M059J (cell line): ENCODE measurements at regions not wholly inside any gene's neighbourhood (a gene's known extent, or its start where the extent isn't known, plus 50 kb on each side); places are given as distances from the start of the nearest gene placed in this dataset.
"Not testable (repeated sequence)": the region's sequence is repeated elsewhere in the genome, so short reads cannot be mapped to it uniquely, and the experiment has no call there.

ENCODE experiments used
- DNase-seq: peaks from one replicate; pipeline ENCODE4 v3.0.0-alpha.2; 2012; ENCODE audit warnings: low read depth

DNA sequence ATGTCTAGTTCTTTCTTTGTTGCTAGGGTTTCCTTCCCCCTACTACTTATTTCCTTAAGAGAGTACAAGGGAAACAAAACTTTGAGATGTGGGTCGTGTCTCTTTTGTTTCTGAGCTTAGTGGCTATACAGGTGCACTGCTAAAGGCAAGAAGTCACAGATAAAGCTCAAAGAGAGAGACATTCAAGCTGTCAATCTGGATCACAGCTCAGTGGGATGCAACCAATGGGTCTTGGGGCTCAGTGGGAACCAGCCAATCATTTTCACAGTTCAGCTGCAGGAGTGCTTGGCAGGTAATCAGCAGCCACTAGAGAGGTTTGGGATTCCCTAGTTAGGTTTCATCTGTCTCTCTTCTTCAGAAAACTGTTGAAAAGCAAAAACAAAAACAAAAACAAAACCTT is 135.4 kb upstream of the SGCD start:
- DNase-seq, result no peak

- no peak for DNase-seq
These were observed 129.8 kb upstream of the SGCD start for GRCh38 chr5:156197042-156197635.

- DNase-seq, result no peak
These were observed 127.9 kb upstream of the SGCD start for GRCh38 chr5:156199045-156199444.

GRCh38 chr5:156200938-156201787 is 125.8 kb upstream of the SGCD start:
- no peak for DNase-seq

DNA sequence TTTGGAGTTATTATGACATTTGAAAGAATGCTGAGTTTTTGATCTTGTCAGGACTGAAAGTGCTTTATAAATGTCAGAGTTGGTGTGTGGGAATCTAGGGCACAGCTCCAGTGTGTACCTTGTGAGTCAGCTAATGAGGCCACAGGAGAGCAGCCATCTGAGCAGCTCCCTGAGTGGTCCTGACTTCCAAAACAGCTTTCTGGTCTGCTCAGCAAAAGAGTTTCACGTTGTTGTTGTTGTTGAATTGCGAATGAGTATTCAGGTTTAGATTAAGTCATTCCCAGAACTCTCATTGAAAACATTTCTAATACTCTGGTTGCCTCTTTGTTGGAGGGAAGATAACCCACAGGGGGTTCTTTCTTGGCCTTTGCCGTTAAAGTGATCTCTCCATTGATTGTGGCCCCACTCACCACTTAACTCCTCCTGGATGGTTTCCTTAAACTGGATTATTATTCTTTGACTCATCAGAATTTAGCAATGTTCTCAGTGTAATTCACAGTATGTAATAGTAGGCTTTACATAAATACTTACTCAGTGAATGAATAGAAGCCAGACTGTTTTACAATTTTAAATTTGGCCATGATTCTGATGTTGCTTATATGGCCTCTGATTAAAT is 125.1 kb upstream of the SGCD start:
- DNase-seq, result peak; percentile 8

DNA sequence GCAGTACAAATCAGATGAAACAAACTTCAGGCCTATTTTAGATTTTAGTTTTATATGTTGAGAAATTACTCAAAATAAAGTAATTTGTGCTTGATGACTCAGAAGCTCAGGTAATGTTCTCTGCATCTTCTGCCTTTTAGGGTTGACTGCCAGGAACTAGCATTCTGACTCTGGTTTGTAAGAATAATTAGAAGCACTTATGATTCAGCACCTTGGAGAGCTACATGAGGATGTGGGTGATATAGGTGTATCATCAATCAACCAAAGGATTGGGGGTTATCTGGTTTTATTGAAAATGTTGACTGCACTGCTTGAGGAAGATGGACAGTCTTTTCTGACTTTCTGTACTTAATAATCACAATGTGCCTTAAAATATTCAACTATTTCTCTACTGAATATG is 118.7 kb upstream of the SGCD start:
- DNase-seq, result no peak

- no peak for DNase-seq
These were observed 108.4 kb upstream of the SGCD start for GRCh38 chr5:156218367-156219158.

DNA sequence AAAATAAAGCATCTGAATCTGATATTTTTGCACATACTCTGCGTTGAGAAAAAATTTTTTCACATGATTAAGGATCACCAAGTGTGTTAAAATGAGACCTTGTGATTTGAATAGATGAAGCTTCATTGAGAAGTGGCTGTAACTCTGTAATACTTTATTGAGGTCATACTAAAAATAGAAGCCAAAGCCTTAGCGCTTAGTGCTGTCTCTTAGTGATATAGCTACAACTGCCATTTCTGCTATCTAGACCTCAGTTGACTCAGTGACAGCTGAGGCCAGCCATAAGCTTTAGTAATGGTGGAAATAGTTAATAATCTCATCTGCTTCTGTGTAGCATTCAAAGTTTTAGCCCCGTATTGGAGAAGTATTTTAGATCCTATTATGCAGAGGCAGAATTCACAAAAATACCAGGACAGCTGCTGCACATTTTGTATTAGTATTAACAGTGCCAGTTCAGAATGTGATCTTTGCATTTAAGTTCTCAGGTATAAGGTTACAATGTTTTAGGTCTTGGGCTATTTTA is 107.4 kb upstream of the SGCD start:
- no peak for DNase-seq

GRCh38 chr5:156221816-156222215 is 105.1 kb upstream of the SGCD start:
- DNase-seq, result no peak

- DNase-seq, result no peak
These were observed 103.4 kb upstream of the SGCD start for GRCh38 chr5:156223547-156223946.

DNA sequence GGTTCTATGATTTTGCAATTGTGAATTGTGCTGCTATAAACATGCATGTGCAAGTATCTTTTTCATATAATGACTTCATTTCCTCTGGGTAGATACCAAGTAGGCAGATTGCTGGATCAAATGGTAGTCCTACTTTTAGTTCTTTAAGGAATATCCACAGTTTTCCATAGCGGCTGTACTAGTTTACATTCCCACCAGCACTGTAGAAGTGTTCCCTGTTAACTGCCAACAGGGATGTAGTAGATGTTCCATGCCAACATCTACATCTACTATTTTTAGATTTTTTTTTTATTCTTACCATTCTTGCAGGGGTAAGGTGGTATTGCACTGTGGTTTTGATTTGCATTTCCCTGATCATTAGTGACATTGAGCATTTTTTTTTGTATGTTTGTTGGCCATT is 100.5 kb upstream of the SGCD start:
- not testable (repeated sequence) for DNase-seq

GRCh38 chr5:156230887-156231286 is 96.1 kb upstream of the SGCD start:
- DNase-seq, result no peak

- DNase-seq, result no peak
These were observed 94.6 kb upstream of the SGCD start for GRCh38 chr5:156232251-156232869.

GRCh38 chr5:156237361-156237760 is 89.6 kb upstream of the SGCD start:
- DNase-seq, result no peak

GRCh38 chr5:156239800-156240199 is 87.2 kb upstream of the SGCD start:
- no peak for DNase-seq

DNA sequence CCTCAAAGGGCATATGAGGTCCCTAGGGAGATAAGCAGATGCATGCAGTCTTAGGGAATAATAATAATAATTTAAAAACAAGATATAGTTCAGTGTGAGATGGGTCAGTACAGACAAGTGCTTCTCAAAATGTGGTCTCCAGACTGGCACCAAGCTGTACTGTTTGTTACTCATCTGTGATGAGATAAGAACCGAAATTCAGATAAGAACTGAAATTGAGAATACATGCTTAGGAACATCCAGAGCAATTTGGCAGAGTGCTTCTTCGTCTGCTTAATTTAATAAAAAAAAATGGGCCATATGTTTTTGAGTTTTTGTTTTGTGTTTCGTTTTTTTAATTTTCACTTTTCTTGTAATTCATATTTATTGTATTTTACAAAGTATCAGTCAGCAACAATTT is 86.5 kb upstream of the SGCD start:
- no peak for DNase-seq

- no peak for DNase-seq
These were observed 85.7 kb upstream of the SGCD start for GRCh38 chr5:156241266-156241665.

DNA sequence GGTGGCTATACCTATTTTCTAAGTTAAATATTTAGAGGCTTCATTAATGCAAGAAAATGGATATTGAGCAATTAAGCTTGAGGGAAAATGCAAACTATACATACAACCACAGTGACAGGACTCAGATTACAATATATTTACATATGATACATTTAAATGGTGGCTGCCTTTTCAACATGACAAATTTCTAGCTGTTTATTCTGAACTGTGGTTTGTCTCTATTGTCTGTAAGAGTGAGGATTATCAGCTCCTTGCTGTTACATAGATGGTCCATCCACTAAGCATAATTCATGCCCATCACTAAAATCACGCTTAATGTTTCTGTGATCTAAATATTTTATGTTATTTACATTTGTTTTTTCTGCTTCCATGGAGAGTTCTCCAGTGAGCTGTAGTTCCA is 81.1 kb upstream of the SGCD start:
- DNase-seq, result no peak

GRCh38 chr5:156251076-156251475 is 75.9 kb upstream of the SGCD start:
- no peak for DNase-seq

- no peak for DNase-seq
These were observed 73.8 kb upstream of the SGCD start for GRCh38 chr5:156253130-156253529.

- no peak for DNase-seq
These were observed 72.8 kb upstream of the SGCD start for GRCh38 chr5:156254196-156254595.

DNA sequence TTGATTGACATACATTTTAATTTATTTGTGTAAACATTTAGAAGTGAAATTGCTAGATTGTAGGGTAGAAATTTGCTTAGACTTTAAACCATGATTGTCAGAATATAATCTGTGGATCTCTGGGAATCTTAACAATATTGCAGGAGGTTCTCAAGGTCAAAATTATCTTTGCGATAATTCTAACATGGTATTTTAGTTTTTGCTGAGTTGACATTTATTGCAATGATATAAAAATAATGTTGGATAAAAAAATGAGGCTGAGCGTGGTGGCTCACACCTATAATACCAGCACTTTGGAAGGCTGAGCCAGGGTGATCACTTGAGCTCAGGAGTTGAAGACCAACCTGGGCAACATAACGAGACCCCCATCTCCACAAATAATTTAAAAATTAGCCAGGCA is 70.3 kb upstream of the SGCD start:
- DNase-seq, result no peak
